Nephron progenitor cell (in vitro differentiated cells): ENCODE measurements at regions not wholly inside any gene's neighbourhood (a gene's known extent, or its start where the extent isn't known, plus 50 kb on each side); places are given as distances from the start of the nearest gene placed in this dataset.

ENCODE experiments used
- DNase-seq: peaks from one replicate; pipeline ENCODE4 v3.0.0; 2021
- H3K27ac Mint-ChIP-seq: 2 replicates; pipeline ENCODE4 v1.8.0; 2021; ENCODE audit warnings: mild to moderate bottlenecking, moderate library complexity, mixed read lengths
- H3K27me3 Mint-ChIP-seq: 2 replicates; pipeline ENCODE4 v1.8.0; 2021; ENCODE audit warnings: mild to moderate bottlenecking, low read depth, mixed read lengths; ENCODE audit not compliant: poor library complexity
- H3K36me3 Mint-ChIP-seq: 2 replicates; pipeline ENCODE4 v1.8.0; 2021; ENCODE audit warnings: low read depth, mixed read lengths
- H3K4me1 Mint-ChIP-seq: 2 replicates; pipeline ENCODE4 v1.8.0; 2021; ENCODE audit warnings: mixed read lengths
- H3K4me3 Mint-ChIP-seq: 2 replicates; pipeline ENCODE4 v1.8.0; 2021; ENCODE audit warnings: mild to moderate bottlenecking, moderate library complexity, mixed read lengths
- H3K9me3 Mint-ChIP-seq: 2 replicates; pipeline ENCODE4 v1.8.0; 2021; ENCODE audit warnings: mild to moderate bottlenecking, moderate library complexity, mixed read lengths
- CTCF ChIP-seq: fragments of 200-600 bp; sonication (generic); IDR thresholded peaks from 2 replicates; pipeline ENCODE4 v1.5.0; 2021; ENCODE audit warnings: antibody characterized with exemption

- Mint-ChIP-seq H3K27ac (no peak overlapping the region), H3K36me3 (no peaks in the 10 kb centered on the region), H3K4me1 (peaks cover 22% of the 10 kb centered on the region), H3K27me3 (peaks cover 11% of the 10 kb centered on the region), H3K9me3 (no peaks in the 10 kb centered on the region), H3K4me3 (no peak overlapping the region)
- no peak for TF ChIP-seq CTCF
- DNase-seq: no peak
These were observed 361.9 kb downstream of the TTLL7 start for GRCh38 chr1:83637009-83637408.

DNA sequence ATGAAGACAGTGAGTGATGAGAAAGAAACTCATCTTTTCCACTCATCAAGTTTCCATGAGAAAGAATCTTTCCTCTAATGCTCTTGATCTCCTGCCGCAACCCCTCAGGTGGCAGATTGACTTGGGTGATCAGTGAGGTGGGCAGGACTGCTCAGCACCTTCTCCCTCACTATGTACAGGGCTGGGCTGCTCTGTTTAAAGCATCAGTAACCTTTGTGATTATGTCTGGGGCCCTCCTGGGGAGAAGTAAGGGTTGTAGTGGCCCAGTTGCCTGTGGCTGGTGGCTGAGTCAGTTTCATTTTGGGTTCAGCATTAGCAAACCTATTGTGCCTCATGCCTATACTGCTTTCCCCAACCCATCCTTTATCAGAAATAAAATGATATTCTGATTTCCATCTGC lies 366.0 kb downstream of the TTLL7 start:
- H3K27ac Mint-ChIP-seq: no peak overlapping the region
- no peak overlapping the region for H3K4me3 Mint-ChIP-seq
- H3K36me3 Mint-ChIP-seq: no peaks in the 10 kb centered on the region
- no peak for TF ChIP-seq CTCF
- no peak for DNase-seq
- H3K27me3 Mint-ChIP-seq: peaks cover 7% of the 10 kb centered on the region
- H3K9me3 Mint-ChIP-seq: peaks cover 6% of the 10 kb centered on the region
- no peaks in the 10 kb centered on the region for H3K4me1 Mint-ChIP-seq

GRCh38 chr1:83631851-83632250 lies 367.1 kb downstream of the TTLL7 start:
- no peak for TF ChIP-seq CTCF
- H3K4me3 Mint-ChIP-seq: no peak overlapping the region
- peaks cover 7% of the 10 kb centered on the region for H3K27me3 Mint-ChIP-seq
- DNase-seq: no peak
- no peak overlapping the region for H3K27ac Mint-ChIP-seq
- peaks cover 6% of the 10 kb centered on the region for H3K9me3 Mint-ChIP-seq
- no peaks in the 10 kb centered on the region for H3K36me3 Mint-ChIP-seq
- peaks cover 4% of the 10 kb centered on the region for H3K4me1 Mint-ChIP-seq

- H3K9me3 Mint-ChIP-seq: peaks cover 6% of the 10 kb centered on the region
- H3K27ac Mint-ChIP-seq: no peak overlapping the region
- DNase-seq: no peak
- H3K36me3 Mint-ChIP-seq: no peaks in the 10 kb centered on the region
- peaks cover 22% of the 10 kb centered on the region for H3K4me1 Mint-ChIP-seq
- TF ChIP-seq CTCF: no peak
- H3K27me3 Mint-ChIP-seq: no peaks in the 10 kb centered on the region
- no peak overlapping the region for H3K4me3 Mint-ChIP-seq
These were observed 371.9 kb downstream of the TTLL7 start for GRCh38 chr1:83627045-83627444.

DNA sequence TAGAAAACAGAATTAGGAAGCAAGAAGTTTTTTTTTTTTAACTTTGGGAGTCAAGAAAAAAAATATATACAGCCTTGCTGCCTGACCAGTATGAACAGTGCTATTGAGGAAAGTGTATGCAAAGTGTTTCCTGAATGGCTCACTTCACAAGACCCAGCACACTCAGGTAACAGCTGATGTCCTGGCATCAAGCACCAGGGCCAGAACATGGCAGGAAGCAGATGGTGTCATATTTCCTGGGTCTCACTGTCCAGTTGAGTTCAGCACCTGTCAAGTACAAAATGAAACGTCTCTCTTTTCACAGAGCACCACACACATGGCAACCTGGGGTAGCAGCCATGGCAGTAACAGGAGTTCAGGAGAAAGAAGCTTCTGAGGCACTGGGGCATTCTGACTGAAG lies 372.3 kb downstream of the TTLL7 start:
- H3K27ac Mint-ChIP-seq: no peak overlapping the region
- H3K27me3 Mint-ChIP-seq: no peaks in the 10 kb centered on the region
- H3K9me3 Mint-ChIP-seq: peaks cover 6% of the 10 kb centered on the region
- H3K4me1 Mint-ChIP-seq: peaks cover 22% of the 10 kb centered on the region
- H3K4me3 Mint-ChIP-seq: no peak overlapping the region
- no peak for DNase-seq
- TF ChIP-seq CTCF: no peak
- no peaks in the 10 kb centered on the region for H3K36me3 Mint-ChIP-seq

DNA sequence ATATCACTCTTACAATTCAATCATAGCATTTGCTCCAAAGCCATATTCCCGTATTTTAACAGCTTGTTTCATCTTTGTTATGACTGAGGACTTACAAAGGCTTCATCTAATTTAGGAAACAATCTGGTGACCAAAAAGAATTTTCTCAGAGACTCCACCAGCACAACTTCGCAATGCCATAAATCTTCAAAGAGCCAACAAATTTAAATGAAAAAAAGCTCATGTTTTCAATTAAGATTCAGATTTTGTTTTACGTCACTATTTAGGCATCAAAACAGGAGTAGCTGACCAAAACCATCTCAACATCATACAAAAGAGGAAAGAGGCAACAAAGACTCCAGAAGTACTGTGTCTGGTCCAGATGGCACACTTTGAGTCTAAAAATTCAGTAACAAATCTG lies 373.3 kb downstream of the TTLL7 start:
- Mint-ChIP-seq H3K27me3 (no peaks in the 10 kb centered on the region), H3K36me3 (no peaks in the 10 kb centered on the region), H3K4me3 (no peak overlapping the region), H3K4me1 (peaks cover 22% of the 10 kb centered on the region), H3K9me3 (peaks cover 6% of the 10 kb centered on the region), H3K27ac (no peak overlapping the region)
- DNase-seq: no peak
- TF ChIP-seq CTCF: no peak
